GM13976 (cell line): ENCODE measurements at regions not wholly inside any gene's neighbourhood (a gene's known extent, or its start where the extent isn't known, plus 50 kb on each side); places are given as distances from the start of the nearest gene placed in this dataset.

Experiments used
- DNase-seq: peaks from one replicate; pipeline ENCODE4 v3.0.0; 2012; ENCODE audit warnings: low spot score
- in situ Hi-C: fragments of 300-500 bp; cut with MboI; formaldehyde crosslinking; loops from one replicate; pipeline ENCODE4 v1.12.0; 2022; ENCODE audit warnings: low sequenced_read_pairs, mixed read lengths, inconsistent platforms; ENCODE audit not compliant: unreplicated experiment
- TF ChIP-seq, protein P1 (sequence below): IDR thresholded peaks from 2 replicates; pipeline ENCODE4 v1.5.1; 2012; ENCODE audit warnings: borderline replicate concordance, mild to moderate bottlenecking; ENCODE audit not compliant: insufficient read depth; ENCODE audit errors: extremely low read depth, missing control alignments, control extremely low read depth

- DNase-seq = no peak
- in situ Hi-C loops = no loop called here
- TF ChIP-seq, protein P1, sequence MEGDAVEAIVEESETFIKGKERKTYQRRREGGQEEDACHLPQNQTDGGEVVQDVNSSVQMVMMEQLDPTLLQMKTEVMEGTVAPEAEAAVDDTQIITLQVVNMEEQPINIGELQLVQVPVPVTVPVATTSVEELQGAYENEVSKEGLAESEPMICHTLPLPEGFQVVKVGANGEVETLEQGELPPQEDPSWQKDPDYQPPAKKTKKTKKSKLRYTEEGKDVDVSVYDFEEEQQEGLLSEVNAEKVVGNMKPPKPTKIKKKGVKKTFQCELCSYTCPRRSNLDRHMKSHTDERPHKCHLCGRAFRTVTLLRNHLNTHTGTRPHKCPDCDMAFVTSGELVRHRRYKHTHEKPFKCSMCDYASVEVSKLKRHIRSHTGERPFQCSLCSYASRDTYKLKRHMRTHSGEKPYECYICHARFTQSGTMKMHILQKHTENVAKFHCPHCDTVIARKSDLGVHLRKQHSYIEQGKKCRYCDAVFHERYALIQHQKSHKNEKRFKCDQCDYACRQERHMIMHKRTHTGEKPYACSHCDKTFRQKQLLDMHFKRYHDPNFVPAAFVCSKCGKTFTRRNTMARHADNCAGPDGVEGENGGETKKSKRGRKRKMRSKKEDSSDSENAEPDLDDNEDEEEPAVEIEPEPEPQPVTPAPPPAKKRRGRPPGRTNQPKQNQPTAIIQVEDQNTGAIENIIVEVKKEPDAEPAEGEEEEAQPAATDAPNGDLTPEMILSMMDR = no peak
These were observed 2362.2 kb upstream of the AGA start for GRCh38 chr4:179804440-179804839.

- TF ChIP-seq, protein P1 = no peak
- in situ Hi-C loops = no loop called here
- no peak for DNase-seq
These were observed 2375.1 kb upstream of the AGA start for GRCh38 chr4:179817317-179817716.

DNA sequence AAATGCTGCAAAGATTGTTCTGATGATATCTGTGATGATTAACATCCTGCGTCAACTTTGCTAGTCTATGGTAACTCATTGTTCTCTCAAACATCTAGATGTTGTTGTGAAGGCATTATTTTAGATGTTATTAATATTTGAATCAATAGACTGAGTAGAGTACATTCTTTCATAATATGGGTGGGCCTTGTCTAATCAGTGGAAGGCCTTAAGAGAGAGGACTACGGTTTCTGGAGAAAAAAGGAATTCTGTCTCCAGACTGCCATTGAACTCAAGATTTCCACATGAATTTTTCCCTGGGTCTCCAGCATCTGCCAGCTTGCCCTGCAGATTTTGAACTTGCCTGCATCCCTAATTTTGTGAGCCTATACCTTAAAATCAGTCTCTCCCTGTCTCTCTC, 2381.1 kb upstream of the AGA start:
- no peak for DNase-seq
- in situ Hi-C loops = no loop called here
- TF ChIP-seq, protein P1 = no peak

DNA sequence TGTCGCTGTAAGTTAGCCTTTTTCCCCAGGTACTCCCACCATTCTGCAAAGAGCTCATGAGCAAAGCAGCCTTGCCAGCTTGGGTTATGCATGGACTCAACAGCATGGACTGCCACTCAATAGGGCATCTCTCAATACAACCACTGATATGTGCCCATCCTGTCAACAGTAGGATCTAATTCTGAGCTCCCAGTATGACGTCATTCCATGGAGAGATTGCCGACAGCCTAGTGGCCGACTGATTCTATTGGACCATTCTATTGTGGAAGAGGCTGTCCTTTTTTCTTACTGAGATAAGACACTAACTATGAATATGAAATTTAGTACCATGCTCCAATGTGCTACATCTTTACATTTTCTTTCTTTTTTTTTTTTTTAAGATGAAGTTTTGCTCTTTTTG, 2389.0 kb upstream of the AGA start:
- in situ Hi-C loops = no loop called here
- TF ChIP-seq, protein P1 = no peak
- DNase-seq = no peak

- in situ Hi-C loops = no loop called here
- DNase-seq = no peak
- TF ChIP-seq, protein P1 = no peak
These were observed 2394.2 kb upstream of the AGA start for GRCh38 chr4:179836179-179837075.

DNA sequence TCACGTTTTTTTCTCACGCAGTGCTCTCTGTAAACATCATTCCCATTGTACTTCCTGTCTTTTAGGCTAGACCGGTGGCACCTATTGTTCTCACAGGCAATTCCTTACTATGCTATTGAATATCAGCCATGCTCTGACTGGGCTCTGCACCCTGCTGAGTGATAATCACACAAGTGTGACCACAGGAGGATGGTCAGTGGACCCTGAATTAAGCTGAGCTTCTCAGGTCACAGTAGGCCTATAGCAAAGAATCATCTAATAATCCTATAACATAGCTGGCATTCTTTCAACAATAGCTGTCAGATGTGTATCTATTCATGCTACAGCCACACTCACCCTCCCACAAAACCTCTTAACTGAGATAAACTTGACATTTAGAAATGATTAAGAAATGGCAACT, 2399.8 kb upstream of the TENM3 start:
- TF ChIP-seq, protein P1 = no peak
- no peak for DNase-seq
- in situ Hi-C loops = no loop called here
